ENCODE measurements at regions not wholly inside any gene's neighbourhood (a gene's known extent, or its start where the extent isn't known, plus 50 kb on each side); places are given as distances from the start of the nearest gene placed in this dataset.
"Not testable (repeated sequence)": the region's sequence is repeated elsewhere in the genome, so short reads cannot be mapped to it uniquely, and the experiment has no call there.

DNA sequence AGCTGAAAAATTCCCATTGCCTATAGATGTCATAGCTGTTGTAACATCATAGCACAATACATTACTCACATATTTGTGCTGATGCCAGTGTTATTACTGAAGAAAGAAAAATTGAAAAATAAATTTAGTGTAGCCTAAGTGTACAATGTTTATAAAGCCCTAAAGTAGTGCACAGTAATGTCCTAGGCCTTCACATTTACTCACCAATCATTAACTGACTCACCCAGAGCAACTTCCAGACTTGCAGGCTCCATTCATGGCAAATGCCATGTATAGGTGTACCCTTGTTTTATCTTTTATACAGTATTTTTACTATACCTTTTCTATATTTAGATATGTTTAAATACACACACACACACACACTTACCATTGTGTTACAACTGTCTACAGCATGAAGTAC, 265.4 kb upstream of the MAGEB18 start:
- Mint-ChIP-seq H3K4me1 (peaks cover 3% of the 10 kb centered on the region), H3K27ac (no peak overlapping the region), H3K36me3 (no peaks in the 10 kb centered on the region), H3K4me3 (no peak overlapping the region), H3K27me3 (ENCODE audit: low read depth) (no peaks in the 10 kb centered on the region), H3K9me3 (peaks cover 40% of the 10 kb centered on the region)
- no peak for DNase-seq (ENCODE audit: low spot score in 2 of 2, unreplicated experiment in 2 of 2)
- TF ChIP-seq, protein P1, sequence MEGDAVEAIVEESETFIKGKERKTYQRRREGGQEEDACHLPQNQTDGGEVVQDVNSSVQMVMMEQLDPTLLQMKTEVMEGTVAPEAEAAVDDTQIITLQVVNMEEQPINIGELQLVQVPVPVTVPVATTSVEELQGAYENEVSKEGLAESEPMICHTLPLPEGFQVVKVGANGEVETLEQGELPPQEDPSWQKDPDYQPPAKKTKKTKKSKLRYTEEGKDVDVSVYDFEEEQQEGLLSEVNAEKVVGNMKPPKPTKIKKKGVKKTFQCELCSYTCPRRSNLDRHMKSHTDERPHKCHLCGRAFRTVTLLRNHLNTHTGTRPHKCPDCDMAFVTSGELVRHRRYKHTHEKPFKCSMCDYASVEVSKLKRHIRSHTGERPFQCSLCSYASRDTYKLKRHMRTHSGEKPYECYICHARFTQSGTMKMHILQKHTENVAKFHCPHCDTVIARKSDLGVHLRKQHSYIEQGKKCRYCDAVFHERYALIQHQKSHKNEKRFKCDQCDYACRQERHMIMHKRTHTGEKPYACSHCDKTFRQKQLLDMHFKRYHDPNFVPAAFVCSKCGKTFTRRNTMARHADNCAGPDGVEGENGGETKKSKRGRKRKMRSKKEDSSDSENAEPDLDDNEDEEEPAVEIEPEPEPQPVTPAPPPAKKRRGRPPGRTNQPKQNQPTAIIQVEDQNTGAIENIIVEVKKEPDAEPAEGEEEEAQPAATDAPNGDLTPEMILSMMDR (IDR thresholded peaks at IDR 0.05; ENCODE audit: unreplicated experiment) = no peak

GRCh38 chrX:25873196-25873595, 264.9 kb upstream of the MAGEB18 start:
- H3K27me3 Mint-ChIP-seq (ENCODE audit: low read depth) = no peaks in the 10 kb centered on the region
- no peaks in the 10 kb centered on the region for H3K36me3 Mint-ChIP-seq
- DNase-seq (ENCODE audit: low spot score in 2 of 2, unreplicated experiment in 2 of 2) = no peak
- H3K4me3 Mint-ChIP-seq = no peak overlapping the region
- peaks cover 37% of the 10 kb centered on the region for H3K9me3 Mint-ChIP-seq
- TF ChIP-seq, protein P1 (IDR thresholded peaks at IDR 0.05; ENCODE audit: unreplicated experiment) = no peak
- no peak overlapping the region for H3K27ac Mint-ChIP-seq
- peaks cover 3% of the 10 kb centered on the region for H3K4me1 Mint-ChIP-seq

DNA sequence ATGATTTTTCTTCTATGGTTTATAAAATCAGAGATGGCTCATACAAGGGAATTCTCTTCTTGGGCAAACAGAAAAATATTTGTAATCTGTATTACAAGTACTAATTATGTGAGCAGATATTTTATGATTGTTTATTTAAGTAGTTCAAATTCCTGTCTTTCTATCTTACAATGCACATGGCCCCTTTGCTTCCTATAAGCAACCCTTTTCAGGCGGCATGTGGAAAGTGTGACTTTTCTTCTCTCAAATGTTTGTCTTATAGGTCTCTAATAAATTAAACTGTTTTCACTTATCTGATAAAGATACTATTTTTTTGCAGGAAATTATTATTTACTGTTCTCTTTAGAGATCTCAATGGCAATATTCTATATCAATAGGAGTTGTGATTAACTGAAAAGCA, 259.3 kb upstream of the MAGEB18 start:
- no peaks in the 10 kb centered on the region for H3K4me1 Mint-ChIP-seq
- DNase-seq (ENCODE audit: low spot score in 2 of 2, unreplicated experiment in 2 of 2) = no peak
- no peak overlapping the region for H3K4me3 Mint-ChIP-seq
- H3K27ac Mint-ChIP-seq = no peak overlapping the region
- TF ChIP-seq, protein P1 (IDR thresholded peaks at IDR 0.05; ENCODE audit: unreplicated experiment) = no peak
- H3K36me3 Mint-ChIP-seq = no peaks in the 10 kb centered on the region
- no peaks in the 10 kb centered on the region for H3K27me3 Mint-ChIP-seq (ENCODE audit: low read depth)
- H3K9me3 Mint-ChIP-seq = peaks cover 34% of the 10 kb centered on the region

GRCh38 chrX:25882503-25882902, 255.6 kb upstream of the MAGEB18 start:
- H3K4me1 Mint-ChIP-seq; H3K27me3 Mint-ChIP-seq (ENCODE audit: low read depth); H3K27ac Mint-ChIP-seq; H3K4me3 Mint-ChIP-seq; DNase-seq (ENCODE audit: low spot score in 2 of 2, unreplicated experiment in 2 of 2); H3K36me3 Mint-ChIP-seq: not testable (repeated sequence)
- H3K9me3 Mint-ChIP-seq = peaks cover 40% of the 10 kb centered on the region

DNA sequence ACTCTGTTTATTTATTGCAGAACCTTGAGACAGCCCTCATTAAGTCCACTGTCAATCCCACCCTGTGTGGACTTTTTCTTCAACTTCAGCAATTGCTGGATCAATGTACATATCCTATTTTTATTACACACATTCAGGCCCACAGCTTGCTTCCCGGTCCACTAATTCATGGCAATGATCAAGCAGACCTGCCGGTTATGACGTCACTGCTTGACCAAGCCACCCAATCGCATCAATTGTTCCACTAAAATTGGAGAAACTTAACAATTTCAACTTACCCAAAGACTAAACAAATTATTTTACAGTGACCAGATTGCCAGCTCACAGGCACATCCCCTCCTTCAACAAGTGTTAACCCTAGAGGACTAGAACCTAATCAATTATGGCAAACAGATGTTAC, 240.4 kb upstream of the MAGEB18 start:
- H3K27ac Mint-ChIP-seq = no peak overlapping the region
- H3K4me1 Mint-ChIP-seq = no peaks in the 10 kb centered on the region
- no peak overlapping the region for H3K4me3 Mint-ChIP-seq
- TF ChIP-seq, protein P1 (IDR thresholded peaks at IDR 0.05; ENCODE audit: unreplicated experiment) = no peak
- H3K27me3 Mint-ChIP-seq (ENCODE audit: low read depth) = no peaks in the 10 kb centered on the region
- no peaks in the 10 kb centered on the region for H3K36me3 Mint-ChIP-seq
- no peak for DNase-seq (ENCODE audit: low spot score in 2 of 2, unreplicated experiment in 2 of 2)
- peaks cover 56% of the 10 kb centered on the region for H3K9me3 Mint-ChIP-seq

DNA sequence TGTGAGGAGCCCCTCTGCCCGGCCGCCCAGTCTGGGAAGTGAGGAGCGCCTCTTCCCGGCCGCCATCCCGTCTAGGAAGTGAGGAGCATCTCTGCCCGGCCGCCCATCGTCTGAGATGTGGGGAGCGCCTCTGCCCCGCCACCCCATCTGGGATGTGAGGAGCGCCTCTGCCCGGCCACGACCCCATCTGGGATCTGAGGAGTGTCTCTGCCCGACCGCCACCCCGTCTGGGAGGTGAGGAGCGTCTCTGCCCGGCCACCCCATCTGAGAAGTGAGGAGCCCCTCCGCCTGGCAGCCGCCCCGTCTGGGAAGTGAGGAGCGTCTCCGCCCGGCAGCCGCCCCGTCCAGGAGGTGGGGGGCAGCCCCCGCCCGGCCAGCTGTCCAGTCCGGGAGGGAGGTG, 232.4 kb upstream of the MAGEB18 start:
- not testable (repeated sequence) for H3K4me1 Mint-ChIP-seq; H3K4me3 Mint-ChIP-seq; DNase-seq (ENCODE audit: low spot score in 2 of 2, unreplicated experiment in 2 of 2); H3K36me3 Mint-ChIP-seq; H3K27me3 Mint-ChIP-seq (ENCODE audit: low read depth); H3K27ac Mint-ChIP-seq
- peaks cover 56% of the 10 kb centered on the region for H3K9me3 Mint-ChIP-seq

- Mint-ChIP-seq H3K4me1 (peaks cover 3% of the 10 kb centered on the region), H3K4me3 (no peak overlapping the region), H3K36me3 (no peaks in the 10 kb centered on the region), H3K27ac (no peak overlapping the region), H3K9me3 (peaks cover 29% of the 10 kb centered on the region), H3K27me3 (ENCODE audit: low read depth) (no peaks in the 10 kb centered on the region)
- TF ChIP-seq, protein P1 (IDR thresholded peaks at IDR 0.05; ENCODE audit: unreplicated experiment) = no peak
- no peak for DNase-seq (ENCODE audit: low spot score in 2 of 2, unreplicated experiment in 2 of 2)
Measured at GRCh38 chrX:25925946-25926345, 212.2 kb upstream of the MAGEB18 start.

Measured in mesothelial cell of epicardium (in vitro differentiated cells).